ENCODE measurements at regions not wholly inside any gene's neighbourhood (a gene's known extent, or its start where the extent isn't known, plus 50 kb on each side); places are given as distances from the start of the nearest gene placed in this dataset.

DNA sequence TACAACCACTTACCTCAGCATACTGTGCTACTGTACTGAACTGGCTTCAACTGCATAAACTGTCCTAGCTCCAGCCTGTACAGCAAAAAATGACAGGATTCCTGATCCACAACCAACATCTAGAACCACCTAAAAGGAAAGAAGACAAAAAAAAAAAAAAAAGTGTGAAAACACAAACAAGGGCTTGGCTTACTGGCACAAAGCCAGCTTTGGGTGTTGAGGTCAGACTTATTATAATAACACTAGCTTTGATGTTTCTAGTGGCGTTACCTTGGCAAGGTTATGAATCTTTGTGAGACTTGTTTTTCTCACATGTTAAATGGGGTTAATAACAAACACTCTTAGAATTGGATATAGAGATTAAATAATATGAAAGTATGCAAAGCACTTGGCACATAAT is 148.5 kb upstream of the PUM3 start:
- no peak overlapping the region for H3K27ac ChIP-seq (ENCODE audit: low read depth in 2 of 2, low read length in 1 of 2)
- H4K20me1 ChIP-seq (ENCODE audit: insufficient read depth) = no peaks in the 10 kb centered on the region
- CTCF ChIA-PET = no interaction called here
- H3K79me2 ChIP-seq (ENCODE audit: insufficient read depth) = no peaks in the 10 kb centered on the region
- POLR2A ChIA-PET = no interaction called here
- no peaks in the 10 kb centered on the region for H3K9me3 ChIP-seq
- H3K4me3 ChIP-seq (ENCODE audit: low read depth in 2 of 2, low read length in 1 of 2) = no peak overlapping the region
- TF ChIP-seq CHD2 (IDR thresholded peaks at IDR 0.05; ENCODE audit: low read length, partially characterized antibody) (no peak), SMC3 (IDR thresholded peaks at IDR 0.05; ENCODE audit: low read depth, low read length) (no peak), MXI1 (IDR thresholded peaks at IDR 0.05; ENCODE audit: low read depth, low read length) (no peak), RFX5 (IDR thresholded peaks at IDR 0.05; ENCODE audit: low read length) (no peak), EP300 (IDR thresholded peaks at IDR 0.05; ENCODE audit: borderline replicate concordance in 1 of 2, low read depth in 1 of 2, low read length in 1 of 2) (no peak), EZH2phosphoT487 (IDR thresholded peaks at IDR 0.05; ENCODE audit: borderline replicate concordance, low read depth) (no peak), NFIC (IDR thresholded peaks at IDR 0.05; ENCODE audit: borderline replicate concordance) (no peak), FOXM1 (IDR thresholded peaks at IDR 0.05; ENCODE audit: low read depth) (no peak), FOXJ3 (CRISPR knock-in tag; IDR thresholded peaks at IDR 0.05) (no peak), GATA2 (CRISPR knock-in tag; IDR thresholded peaks at IDR 0.05) (no peak), POLR2AphosphoS5 (IDR thresholded peaks at IDR 0.05; ENCODE audit: low read depth, low read length) (no peak), TCF12 (IDR thresholded peaks at IDR 0.05) (no peak), SIN3A (IDR thresholded peaks at IDR 0.05; ENCODE audit: borderline replicate concordance, low read depth, low read length) (no peak), GABPA (IDR thresholded peaks at IDR 0.05; ENCODE audit: low read depth) (no peak), JUND (IDR thresholded peaks at IDR 0.05) (no peak)
- TF ChIP-seq, protein P1, sequence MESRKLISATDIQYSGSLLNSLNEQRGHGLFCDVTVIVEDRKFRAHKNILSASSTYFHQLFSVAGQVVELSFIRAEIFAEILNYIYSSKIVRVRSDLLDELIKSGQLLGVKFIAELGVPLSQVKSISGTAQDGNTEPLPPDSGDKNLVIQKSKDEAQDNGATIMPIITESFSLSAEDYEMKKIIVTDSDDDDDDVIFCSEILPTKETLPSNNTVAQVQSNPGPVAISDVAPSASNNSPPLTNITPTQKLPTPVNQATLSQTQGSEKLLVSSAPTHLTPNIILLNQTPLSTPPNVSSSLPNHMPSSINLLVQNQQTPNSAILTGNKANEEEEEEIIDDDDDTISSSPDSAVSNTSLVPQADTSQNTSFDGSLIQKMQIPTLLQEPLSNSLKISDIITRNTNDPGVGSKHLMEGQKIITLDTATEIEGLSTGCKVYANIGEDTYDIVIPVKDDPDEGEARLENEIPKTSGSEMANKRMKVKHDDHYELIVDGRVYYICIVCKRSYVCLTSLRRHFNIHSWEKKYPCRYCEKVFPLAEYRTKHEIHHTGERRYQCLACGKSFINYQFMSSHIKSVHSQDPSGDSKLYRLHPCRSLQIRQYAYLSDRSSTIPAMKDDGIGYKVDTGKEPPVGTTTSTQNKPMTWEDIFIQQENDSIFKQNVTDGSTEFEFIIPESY (IDR thresholded peaks at IDR 0.05; ENCODE audit: borderline replicate concordance, low read depth) = no peak
- TF ChIP-seq, protein P2, sequence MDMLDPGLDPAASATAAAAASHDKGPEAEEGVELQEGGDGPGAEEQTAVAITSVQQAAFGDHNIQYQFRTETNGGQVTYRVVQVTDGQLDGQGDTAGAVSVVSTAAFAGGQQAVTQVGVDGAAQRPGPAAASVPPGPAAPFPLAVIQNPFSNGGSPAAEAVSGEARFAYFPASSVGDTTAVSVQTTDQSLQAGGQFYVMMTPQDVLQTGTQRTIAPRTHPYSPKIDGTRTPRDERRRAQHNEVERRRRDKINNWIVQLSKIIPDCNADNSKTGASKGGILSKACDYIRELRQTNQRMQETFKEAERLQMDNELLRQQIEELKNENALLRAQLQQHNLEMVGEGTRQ (IDR thresholded peaks at IDR 0.05; ENCODE audit: borderline replicate concordance, low read depth, low read length) = no peak
- TF ChIP-seq, protein P3, sequence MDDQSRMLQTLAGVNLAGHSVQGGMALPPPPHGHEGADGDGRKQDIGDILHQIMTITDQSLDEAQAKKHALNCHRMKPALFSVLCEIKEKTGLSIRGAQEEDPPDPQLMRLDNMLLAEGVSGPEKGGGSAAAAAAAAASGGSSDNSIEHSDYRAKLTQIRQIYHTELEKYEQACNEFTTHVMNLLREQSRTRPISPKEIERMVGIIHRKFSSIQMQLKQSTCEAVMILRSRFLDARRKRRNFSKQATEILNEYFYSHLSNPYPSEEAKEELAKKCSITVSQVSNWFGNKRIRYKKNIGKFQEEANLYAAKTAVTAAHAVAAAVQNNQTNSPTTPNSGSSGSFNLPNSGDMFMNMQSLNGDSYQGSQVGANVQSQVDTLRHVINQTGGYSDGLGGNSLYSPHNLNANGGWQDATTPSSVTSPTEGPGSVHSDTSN (IDR thresholded peaks at IDR 0.05) = no peak
- TF ChIP-seq, protein P4, sequence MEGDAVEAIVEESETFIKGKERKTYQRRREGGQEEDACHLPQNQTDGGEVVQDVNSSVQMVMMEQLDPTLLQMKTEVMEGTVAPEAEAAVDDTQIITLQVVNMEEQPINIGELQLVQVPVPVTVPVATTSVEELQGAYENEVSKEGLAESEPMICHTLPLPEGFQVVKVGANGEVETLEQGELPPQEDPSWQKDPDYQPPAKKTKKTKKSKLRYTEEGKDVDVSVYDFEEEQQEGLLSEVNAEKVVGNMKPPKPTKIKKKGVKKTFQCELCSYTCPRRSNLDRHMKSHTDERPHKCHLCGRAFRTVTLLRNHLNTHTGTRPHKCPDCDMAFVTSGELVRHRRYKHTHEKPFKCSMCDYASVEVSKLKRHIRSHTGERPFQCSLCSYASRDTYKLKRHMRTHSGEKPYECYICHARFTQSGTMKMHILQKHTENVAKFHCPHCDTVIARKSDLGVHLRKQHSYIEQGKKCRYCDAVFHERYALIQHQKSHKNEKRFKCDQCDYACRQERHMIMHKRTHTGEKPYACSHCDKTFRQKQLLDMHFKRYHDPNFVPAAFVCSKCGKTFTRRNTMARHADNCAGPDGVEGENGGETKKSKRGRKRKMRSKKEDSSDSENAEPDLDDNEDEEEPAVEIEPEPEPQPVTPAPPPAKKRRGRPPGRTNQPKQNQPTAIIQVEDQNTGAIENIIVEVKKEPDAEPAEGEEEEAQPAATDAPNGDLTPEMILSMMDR (IDR thresholded peaks at IDR 0.05) = no peak
- H3F3A ChIP-seq (replicated peaks; ENCODE audit: insufficient read depth) = no peaks in the 10 kb centered on the region
- H3K27me3 ChIP-seq (ENCODE audit: insufficient read depth) = no peaks in the 10 kb centered on the region
- WGBS (ENCODE audit: low lambda C conversion rate) = 40% methylated on average over 1 of the region's 1 CpG
- H3K36me3 ChIP-seq (replicated peaks in 1 of 2; ENCODE audit: control insufficient read depth in 1 of 2, insufficient read depth in 2 of 2, low read length in 1 of 2) = no peaks in the 10 kb centered on the region
- no peak overlapping the region for H2AFZ ChIP-seq (ENCODE audit: low read depth)
- no peaks in the 10 kb centered on the region for H3K4me1 ChIP-seq (ENCODE audit: control insufficient read depth in 1 of 2, insufficient read depth in 2 of 2, low read depth in 1 of 2, low read length in 1 of 2)
- no peak for DNase-seq
- no peak overlapping the region for H3K9ac ChIP-seq
- no peak overlapping the region for H3K4me2 ChIP-seq
- H3K9me2 ChIP-seq = no peaks in the 10 kb centered on the region

Data from SK-N-SH (cell line).